B cell (primary cell): ENCODE measurements at regions not wholly inside any gene's neighbourhood (a gene's known extent, or its start where the extent isn't known, plus 50 kb on each side); places are given as distances from the start of the nearest gene placed in this dataset.

Source experiments
- CTCF ChIP-seq: fragments of 200-600 bp; IDR thresholded peaks from one replicate; pipeline ENCODE4 v1.8.0; 2022; ENCODE audit warnings: antibody characterized with exemption, mild to moderate bottlenecking
- EZH2 ChIP-seq: IDR thresholded peaks from 2 replicates; pipeline ENCODE4 v1.6.1; 2012; ENCODE audit warnings: borderline replicate concordance, low read depth, mild to moderate bottlenecking, moderate library complexity, low read length; ENCODE audit not compliant: insufficient read depth, poor library complexity, severe bottlenecking

GRCh38 chr6:126831461-126831860, 287.0 kb upstream of the RSPO3 start:
- TF ChIP-seq CTCF (no peak), EZH2 (no peak)
